ENCODE measurements at regions not wholly inside any gene's neighbourhood (a gene's known extent, or its start where the extent isn't known, plus 50 kb on each side); places are given as distances from the start of the nearest gene placed in this dataset.
A peak's percentile ranks its signal among the peaks of the same experiment; 100 is the strongest.

GRCh38 chr11:126115816-126116331 lies 53.2 kb upstream of the CDON start:
- TF ChIP-seq CTCF (IDR thresholded peaks at IDR 0.05) (peak in 1 of 3 donors; percentile 42), POLR2A (IDR thresholded peaks at IDR 0.05) (no peak)

All from lower leg skin (tissue), 3 donors.